HG03108 (cell line): ENCODE measurements at regions not wholly inside any gene's neighbourhood (a gene's known extent, or its start where the extent isn't known, plus 50 kb on each side); places are given as distances from the start of the nearest gene placed in this dataset.

Source experiments
- ATAC-seq: cut with Tn5 transposase; IDR thresholded peaks from one replicate; pipeline ENCODE4 v1.9.1; 2021; ENCODE audit warnings: moderate library complexity; ENCODE audit not compliant: unreplicated experiment

DNA sequence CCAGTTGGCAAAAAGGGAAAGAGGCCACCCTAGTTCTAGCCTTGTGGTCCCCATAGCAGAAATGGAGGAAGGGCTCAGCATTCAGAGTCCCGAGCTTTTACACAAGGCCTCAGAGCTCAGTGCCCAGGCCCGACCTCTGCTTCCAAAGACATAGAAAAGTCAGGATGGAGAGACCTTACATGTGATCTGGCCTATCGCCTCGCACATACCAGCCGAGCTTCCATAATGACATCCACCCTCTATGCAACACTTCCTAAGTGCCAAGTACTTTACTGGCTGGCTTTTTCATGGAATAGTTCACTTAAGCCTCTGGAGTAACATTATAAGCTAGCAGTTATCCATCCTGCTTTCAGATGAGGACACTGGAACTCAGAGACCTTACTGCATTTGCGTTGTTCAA lies 275.9 kb downstream of the FAM43A start:
- no peak for ATAC-seq

DNA sequence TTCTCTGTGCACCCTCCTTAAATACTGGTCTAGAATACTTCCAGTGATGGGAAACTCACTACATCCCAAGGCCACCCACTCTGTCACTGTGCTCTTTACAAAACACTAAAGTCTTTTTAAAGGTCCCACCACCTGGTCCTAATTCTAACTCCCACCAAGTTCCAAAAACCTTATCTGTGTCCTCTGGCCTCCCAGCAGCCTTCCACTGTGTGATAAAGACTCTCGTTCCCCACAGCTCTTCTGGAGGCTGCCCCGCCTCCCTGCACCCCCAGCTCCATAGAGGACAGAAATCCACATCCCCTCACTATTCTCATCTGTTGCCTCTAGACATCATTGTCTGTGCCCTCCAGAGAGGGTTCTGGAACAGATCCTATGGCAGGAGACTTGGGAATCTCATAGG lies 276.4 kb downstream of the FAM43A start:
- no peak for ATAC-seq

DNA sequence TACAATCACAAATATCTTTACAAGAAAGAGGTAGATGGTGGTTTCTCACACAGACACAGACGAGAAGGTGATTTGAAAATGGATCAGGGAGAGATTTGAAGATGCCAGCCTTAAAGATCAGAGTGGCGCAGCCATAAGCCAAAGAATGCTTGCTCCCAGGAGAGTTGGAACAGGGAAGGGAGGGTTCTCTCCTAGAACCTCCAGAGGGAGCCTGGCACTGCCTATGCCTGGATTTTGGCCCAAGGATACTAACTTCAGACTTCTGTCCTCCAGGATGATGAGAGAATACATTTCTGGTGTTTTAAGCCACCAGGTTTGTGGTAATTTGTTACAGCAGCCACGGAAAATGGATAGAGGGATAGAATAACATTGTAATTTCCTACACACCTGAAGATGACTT lies 279.1 kb downstream of the FAM43A start:
- ATAC-seq: no peak

DNA sequence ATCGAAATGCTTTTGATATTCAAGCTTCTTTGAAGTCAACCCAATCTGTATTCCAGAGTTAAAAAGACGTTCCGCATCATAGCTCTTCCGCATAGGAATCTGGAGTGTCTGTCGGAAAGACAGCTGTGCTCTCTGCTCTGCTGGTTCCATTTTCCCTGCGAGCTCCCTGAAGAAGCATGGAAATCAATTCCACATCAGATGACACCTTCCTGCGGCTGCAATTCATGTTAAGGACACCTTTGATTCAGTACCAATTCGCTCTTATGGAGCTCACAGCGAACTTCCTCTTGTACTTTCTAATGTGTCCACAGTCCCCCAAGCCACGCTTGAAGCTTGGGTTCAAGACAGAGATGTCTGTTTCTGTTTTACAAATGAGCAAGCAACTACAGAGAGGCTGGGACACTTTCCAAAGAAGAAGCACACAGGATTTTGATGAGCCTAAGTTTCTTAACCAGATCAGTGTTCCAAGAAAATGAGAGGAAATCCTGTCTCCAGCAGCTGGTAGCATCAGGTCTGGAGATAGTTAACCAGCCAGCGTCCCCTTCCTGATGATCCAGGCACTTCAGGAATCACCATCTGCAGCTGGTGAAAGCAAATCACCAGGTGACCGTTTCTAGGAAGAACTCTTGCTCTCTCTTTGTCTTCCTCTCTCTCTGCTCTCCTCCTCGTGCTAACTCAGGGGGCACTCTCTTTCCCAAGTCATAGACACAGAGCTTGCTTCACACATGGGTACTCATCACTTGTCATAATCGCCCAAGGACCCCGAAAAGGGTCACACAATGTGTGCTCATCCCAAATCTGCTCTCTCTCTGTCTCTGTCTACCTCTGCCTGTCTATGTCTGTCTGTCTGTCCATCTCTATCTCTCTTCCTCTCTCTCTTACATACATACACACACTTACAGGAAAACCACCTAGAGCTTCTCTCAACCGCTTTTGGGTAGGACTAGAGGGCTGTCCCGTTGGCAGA lies 281.8 kb downstream of the FAM43A start:
- ATAC-seq: no peak

DNA sequence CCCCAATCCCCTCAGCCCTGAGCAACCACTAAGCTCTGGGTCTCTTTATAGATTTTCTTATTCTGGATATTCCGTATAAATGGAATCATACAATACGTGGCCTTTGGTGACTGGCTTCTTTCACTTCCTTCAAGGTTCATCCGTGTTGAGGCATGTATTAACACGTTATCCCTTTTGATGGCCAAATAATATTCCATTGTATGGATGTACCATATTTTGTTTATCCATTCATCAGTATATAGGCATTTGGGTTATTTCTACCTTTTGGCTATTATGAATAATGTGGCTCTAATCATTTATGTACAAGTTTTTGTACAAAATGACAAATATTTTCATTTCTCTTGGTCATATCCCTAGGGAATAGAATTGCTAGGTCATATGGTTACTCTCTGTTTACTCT lies 284.4 kb downstream of the FAM43A start:
- ATAC-seq: no peak

DNA sequence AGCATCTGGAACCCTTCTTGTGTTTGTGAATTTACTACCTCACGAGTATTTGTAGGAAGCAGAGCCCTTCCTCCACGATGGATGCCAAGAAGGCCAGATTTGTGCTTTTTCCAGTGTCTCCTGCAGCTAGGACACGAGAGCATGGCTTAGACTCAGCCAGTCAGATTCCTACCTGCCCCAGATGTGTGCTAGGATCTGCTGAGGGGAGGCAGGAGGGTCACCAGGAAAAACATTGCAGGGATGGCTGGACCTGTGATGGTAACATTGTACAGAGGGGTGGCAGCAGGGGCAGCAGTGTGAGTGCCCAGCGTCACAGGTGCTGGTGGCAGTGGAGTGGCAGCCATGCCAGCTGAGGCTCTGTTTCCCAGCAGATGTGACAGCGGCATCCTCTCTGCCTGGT lies 285.3 kb downstream of the FAM43A start:
- no peak for ATAC-seq

DNA sequence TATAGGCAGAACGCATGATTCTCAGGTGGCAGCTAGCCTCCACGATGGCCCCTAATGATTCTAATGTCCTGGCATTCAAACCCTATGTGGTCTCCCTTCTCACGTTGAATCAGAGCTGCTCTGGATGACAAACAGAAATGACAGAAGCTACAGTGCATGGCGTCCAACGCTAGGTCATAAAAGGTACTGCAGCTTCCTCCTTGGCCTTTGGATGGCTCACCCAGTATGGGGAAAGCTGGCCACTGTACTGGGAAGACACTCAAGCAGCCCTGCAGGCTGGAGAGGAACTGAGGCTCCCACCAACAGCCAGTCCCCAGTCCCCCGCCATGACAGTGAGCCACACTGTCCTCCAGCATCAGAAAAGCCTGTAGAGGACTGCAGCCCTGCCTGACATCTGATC lies 286.3 kb downstream of the FAM43A start:
- no peak for ATAC-seq

DNA sequence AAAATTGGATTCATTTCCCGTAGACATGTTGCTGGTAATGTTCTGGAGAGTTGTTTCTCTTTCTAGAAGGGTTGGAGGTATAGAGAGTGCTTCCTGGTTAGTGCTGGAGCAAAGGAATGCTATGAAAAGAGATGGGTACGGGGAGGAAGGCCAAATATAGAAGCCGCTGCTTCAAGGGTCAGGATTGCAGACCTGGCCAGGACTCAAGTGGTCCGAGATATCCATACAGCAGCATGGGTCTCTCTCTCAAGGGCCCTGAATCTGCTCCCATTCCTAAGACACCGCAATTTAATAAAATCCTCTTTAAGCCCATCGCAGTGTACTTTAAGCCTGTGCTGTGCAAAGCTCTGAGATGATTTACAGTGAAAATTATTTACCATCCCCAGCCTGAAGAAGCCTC lies 287.0 kb downstream of the FAM43A start:
- no peak for ATAC-seq

DNA sequence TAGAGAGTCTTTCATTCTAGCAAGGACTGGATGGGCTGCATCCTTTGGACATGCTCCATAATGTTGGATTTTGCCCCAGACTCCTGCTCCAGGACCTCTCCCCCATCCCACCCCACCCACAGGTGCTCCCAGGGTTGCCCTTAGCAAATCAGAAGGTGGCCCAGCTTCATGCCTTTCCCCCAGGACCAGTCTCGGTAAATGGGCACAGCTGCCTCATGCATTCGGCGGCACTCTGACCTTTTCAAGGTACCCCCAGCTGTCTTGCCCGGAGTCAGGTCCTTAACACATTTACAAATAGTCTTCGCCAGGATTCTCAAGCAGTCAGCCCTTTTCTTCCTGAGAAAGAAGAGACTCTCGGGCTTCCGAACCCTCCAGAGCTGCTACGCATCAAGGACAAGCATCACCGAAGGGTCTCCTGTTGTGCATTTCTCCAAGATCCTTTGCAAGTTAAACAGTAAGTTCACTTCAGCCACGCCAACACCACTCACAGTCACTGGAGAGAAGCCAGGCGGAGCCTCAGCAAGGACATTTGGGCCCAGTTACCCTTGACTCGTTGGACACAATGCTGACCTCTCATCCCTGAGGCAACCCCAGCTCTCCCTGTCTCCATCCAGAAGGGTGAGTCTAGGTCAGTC lies 287.8 kb downstream of the FAM43A start:
- no peak for ATAC-seq

DNA sequence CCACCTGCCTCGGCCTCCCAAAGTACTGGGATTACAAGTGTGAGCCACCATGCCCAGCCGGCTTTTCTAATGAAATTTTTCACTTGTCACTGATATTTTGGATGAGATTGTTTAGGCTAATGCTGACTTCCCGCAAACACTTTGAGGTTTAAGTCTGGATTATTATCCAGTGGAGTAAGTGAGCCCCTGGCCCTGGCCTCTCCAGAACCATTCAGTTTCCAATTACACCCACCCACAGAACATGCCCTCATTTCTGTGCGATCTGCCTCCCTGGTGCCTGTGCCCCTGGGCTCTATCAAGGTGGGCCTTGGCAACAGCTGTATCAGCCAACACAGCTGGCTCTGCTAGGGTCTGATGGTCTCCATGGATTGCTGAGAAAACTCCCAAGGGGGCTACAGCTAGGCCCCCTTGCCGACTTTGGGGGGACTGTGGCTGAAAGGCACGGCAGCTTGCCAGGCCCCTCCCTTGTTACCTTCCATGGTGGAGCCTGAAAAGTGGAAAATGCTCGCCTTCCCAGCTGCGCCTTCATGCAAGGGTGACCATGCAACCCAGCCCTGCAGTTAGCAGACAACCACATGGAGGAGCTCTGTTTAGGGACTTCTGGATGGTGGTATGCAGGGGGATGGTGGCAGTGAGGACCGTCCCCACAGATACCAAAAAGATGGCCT lies 288.9 kb downstream of the FAM43A start:
- ATAC-seq: no peak

DNA sequence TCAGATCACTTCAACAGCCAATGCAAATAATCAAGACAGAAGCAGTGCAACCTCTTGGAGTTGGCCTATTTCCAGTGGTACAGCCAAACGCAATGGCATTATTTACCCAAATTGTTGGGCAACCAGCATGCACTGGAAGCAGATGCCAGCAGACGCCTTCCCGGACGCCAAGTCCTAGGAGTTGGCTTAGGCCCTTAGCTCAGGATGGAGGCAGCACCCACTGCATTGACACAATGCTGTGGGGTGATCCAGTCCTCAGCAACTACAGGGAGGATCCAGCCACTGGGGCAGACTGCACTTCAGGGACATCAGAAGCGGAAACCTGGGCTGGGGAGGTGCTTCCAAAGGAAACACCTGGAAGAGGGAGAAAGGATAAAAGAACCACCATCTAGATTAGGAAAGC lies 290.4 kb downstream of the FAM43A start:
- no peak for ATAC-seq

DNA sequence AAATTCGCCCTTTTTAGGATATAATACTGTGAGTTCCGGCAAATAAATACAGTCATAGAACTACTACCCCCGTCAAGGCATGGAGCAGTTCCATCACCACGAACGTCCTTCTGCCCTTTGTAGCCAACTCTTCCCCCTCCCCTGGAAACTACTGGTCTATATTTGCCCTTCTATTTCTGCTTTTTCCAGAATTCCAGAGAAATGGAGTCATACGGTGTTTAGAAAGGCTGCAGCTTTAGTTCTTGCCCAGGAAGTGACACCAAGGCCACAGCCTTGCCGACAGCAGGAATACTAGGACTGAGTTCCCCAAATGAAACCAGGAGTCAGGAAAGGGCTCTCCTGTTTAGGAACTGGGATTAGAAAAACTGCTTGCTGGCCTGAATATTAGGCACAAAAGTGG lies 291.2 kb downstream of the FAM43A start:
- no peak for ATAC-seq

DNA sequence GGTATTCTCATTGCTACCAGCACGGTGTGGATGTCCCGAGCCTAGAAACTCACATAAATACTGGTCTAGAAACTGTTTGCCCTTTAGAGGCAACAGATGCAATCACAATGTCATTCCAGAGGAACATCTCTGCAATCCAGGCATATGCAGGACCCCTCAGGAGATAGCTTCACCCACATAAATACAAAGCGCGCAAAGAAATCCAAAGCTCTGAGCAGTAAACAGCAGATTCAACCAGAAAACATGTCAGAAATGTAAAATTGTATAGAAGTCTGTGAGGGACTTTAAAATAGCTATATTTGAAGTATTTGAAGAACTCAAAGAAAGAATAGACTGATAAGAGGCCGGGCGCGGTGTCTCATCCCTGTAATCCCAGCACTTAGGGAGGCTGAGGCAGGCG lies 291.7 kb downstream of the FAM43A start:
- ATAC-seq: no peak

DNA sequence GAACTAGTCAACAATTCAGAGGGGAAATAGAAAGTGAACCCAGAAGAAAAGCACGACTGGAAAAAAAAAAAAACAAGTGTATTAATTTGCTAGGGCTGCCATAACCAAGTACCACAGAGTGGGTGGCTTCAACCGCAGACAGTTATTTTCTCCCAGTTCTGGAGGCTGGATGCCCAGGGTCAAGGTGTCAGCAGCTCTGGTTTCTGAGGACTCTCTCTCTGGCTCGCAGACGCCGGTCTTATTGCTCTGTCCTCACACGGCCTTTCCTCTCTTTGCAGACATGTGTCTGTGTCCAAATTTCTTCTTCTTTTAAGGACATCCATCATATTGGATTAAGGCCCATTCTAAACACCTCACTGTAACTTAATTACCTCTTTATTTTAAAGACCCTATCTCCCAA lies 291.8 kb downstream of the XXYLT1 start:
- no peak for ATAC-seq

DNA sequence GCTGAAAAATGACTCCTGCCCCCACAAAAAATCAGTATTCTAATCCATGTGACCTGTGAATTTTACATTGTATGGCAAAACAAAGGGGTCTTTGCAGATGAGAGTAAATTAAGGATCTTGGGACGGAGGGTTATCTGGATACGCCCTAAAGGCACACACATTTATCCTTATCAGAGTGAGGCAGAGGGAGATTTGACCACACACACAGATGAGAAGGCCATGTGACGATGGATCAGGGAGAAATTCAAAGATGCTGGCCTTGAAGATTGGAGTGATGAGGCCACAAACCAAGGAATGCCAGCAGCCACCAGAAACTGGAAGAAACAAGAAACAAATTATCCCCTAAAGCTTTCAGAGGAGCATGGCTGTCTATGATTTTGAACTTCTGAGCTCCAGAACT lies 288.5 kb downstream of the XXYLT1 start:
- no peak for ATAC-seq

DNA sequence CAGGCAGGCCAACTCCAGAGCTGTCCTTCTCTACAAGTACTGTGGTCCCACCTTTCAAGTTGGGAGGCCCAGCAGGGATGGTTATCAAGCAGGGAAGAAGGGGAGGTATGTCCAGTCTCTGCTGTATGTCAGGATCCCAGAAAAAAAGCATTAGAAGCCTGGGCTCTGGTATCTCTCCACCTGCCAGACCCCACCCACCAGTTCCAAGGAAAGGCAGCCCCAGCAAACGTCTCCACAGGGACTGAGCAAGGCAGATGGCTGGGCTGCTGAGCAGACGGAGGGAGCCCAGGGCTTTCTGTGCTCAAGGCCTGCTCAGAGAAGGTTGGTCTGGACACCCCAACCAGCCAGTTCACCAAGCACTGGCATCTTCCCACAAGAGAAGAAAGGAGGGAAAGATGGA lies 287.8 kb downstream of the XXYLT1 start:
- no peak for ATAC-seq

DNA sequence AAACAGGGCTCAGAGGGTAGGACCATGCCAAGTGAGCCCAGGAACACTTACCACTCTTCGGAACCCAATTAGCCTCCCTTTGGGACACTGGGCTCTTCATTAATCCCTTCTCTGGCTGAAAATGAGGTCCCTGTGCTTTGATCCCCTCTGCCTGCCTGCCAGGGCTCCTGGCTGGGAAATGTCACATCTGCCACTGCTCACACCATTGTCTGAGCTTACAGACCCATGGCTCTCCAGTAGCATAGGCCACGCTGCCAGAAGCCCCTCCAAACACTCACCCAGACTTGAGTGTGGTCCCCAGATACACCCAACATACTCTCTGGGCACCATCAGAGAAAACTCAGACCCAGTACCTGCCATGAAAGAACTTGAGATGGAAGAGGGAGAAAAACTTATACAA lies 287.3 kb downstream of the XXYLT1 start:
- ATAC-seq: no peak

DNA sequence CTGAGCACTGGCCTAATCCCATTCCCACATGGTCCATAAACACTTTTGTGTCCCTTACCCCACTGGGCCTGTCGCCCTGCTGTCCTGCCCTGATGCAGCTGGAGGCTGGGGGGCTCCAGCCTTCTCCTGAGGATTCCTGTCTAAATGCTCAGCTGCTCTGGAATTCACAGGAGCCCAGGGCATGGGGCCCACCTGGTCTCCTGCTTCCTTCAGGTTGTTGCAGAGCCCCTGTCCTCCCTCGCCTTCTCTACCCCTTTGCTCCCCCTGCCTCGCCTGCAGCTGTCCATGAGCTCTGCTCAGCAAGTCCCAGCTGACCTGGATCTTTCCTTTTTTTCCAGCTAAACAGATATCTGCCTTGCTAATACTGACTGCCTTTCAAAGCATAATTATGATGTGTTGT lies 286.9 kb downstream of the XXYLT1 start:
- ATAC-seq: no peak

DNA sequence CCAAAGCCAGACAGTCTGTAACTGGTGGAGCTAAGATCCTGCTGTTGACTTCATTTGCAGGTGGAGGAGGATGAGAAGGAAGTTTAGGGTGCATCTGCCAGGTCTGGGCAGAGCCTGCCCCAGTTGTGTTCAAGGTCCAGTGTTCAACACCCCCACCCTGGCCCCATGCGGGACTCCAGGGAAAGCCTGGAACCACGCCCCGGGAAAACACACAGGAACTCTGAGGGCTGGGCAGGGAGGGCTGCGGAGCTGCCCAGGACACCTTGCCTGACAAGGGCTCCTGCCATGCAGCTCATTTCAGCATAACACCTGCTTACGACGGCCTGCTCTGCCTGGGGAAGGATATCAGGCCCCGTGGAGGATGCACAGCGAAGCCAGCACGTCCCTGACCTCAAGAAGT lies 286.3 kb downstream of the XXYLT1 start:
- ATAC-seq: no peak

DNA sequence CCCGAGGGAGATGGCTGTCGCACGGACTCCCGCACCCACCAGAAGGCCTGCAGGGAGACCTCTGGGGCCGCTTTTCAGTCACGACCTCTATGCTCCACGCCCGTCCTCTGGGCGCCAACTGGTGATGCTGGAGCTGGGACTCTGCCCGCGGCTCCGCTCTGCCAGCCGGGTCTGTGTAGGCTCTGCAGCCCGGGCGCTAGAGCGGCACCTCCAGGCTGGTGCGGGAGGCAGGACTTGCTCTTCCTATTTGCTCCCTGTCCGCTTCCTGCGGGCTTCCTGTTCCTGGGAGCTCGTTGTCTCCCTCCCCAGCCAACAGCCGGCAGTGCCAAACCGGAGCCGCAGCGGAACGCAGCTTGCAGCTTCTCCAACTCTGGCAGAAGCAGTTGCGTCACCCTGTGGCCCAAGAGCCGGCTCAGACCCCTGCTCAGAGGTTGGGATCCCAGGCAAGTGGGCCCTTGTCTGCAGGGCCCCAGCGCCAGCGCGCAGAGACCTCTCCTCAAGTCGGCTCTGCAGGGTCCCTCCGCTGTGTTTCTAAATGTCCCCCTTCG lies 285.9 kb downstream of the XXYLT1 start:
- ATAC-seq: no peak

DNA sequence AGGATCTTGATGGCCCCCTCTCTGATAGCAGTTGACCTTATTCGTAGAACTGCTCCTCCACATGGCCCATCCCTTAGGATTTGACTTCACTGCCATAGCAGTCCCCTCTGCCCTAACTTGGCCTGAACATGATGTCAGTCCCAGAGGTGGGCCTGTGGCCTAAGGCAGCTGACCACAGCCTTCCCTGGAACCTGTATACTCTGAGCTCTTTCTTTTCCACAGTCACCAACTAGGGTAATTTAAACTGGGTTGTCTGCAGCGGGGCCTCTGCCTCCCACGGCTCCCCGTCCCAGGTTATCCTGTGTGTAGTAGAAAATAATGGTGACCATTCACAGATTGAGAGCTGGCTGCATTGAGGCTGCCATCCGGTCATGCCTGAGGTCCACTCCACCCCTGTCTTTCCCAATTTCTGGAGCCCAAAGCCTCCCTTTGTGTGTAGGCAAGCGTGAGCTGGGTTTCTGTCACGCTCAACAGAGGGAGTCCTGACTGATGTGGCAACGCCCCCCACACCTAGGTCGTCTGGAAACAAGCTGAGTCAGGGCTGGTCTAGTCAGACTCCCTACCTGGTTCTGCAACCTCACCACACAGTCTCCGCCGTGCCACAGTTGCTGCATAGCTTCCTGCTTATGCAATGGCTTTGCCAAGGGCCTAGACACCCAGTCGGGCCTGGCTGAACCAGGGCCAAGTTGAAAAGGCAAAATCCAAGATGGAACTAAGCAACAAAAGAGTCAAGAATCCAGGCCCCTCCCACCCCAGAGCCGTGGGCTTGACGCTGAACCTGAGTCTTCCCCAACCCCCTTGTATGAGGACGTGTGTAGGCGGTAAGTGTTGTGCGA lies 284.5 kb downstream of the XXYLT1 start:
- ATAC-seq: no peak
